ENCODE measurements at regions not wholly inside any gene's neighbourhood (a gene's known extent, or its start where the extent isn't known, plus 50 kb on each side); places are given as distances from the start of the nearest gene placed in this dataset.

DNA sequence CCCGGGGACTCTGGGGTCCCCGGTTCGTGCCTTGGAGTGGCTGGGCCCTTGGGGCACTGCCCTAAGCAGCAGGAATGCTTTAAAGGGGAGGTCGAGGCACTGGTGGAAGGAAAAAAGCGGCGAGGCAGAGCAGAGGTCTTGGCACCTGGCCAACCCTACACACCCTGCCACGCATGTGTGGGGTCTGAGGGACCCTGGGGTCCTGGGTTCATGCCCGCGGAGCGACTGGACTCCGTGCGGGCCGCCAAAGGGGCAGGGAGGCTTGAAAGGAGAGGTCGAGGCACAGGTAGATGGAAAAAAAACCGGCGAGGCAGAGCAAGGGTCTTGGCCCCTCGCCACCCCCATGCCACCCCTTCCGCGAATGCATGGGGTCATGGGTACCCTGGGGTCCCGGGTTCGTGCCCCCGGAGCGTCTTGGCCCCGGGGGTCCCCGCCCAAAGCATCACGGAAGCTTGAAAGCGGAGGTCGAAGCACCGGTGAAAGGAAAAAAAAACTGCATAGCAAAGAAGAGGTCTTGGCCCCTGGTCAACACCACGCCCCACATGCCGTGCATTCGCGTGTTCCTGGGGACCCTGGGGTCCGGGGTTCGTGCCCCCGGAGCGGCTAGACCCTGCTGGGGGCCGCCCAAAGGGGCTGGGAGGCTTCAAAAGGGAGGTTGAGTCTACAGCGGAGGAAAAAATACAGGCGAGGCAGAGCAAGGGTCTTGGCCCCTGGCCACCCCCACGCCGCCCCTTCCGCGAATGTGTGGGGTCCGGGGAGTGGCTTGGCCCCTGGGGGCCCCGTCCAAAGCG is 312.9 kb downstream of the ALG10 start:
- TF ChIP-seq, protein P1, sequence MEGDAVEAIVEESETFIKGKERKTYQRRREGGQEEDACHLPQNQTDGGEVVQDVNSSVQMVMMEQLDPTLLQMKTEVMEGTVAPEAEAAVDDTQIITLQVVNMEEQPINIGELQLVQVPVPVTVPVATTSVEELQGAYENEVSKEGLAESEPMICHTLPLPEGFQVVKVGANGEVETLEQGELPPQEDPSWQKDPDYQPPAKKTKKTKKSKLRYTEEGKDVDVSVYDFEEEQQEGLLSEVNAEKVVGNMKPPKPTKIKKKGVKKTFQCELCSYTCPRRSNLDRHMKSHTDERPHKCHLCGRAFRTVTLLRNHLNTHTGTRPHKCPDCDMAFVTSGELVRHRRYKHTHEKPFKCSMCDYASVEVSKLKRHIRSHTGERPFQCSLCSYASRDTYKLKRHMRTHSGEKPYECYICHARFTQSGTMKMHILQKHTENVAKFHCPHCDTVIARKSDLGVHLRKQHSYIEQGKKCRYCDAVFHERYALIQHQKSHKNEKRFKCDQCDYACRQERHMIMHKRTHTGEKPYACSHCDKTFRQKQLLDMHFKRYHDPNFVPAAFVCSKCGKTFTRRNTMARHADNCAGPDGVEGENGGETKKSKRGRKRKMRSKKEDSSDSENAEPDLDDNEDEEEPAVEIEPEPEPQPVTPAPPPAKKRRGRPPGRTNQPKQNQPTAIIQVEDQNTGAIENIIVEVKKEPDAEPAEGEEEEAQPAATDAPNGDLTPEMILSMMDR (IDR thresholded peaks at IDR 0.05; ENCODE audit: insufficient read depth, low read length, poor library complexity, severe bottlenecking) = no peak
- no peak for TF ChIP-seq EZH2phosphoT487 (conservative IDR thresholded peaks at IDR 0.05; ENCODE audit: low read length)
